Skeletal muscle cell (primary cell): ENCODE measurements at regions not wholly inside any gene's neighbourhood (a gene's known extent, or its start where the extent isn't known, plus 50 kb on each side); places are given as distances from the start of the nearest gene placed in this dataset.
"Not testable (repeated sequence)": the region's sequence is repeated elsewhere in the genome, so short reads cannot be mapped to it uniquely, and the experiment has no call there.

Source experiments
- DNase-seq: peaks from one replicate; pipeline ENCODE4 v3.0.0-alpha.2; 2010; ENCODE audit warnings: low read depth
- H3K4me3 ChIP-seq: 2 replicates; pipeline ENCODE4 v1.5.1; 2011; ENCODE audit warnings: low read depth, mild to moderate bottlenecking, control low read depth, low read length, moderate library complexity

- no peak for DNase-seq
Measured at GRCh38 chr3:106514431-106514830, 645.6 kb upstream of the CBLB start.

DNA sequence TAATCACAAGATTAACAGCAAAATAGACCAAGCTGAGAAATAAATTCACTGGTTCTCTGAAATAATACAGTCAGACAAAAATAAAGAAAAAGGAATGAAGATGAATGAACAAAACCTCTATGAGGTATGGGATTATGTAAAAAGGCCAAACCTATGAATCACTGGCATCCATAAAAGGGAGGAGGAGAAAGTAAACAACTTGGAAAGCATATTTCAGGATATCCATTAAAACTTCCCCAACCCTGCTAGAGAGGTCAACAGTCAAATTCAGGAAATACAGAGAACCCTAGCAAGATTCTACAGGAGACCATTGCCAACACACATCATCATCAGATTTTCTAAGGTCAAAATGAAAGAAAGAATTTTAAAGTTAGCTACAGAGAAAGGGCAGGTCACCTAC, 649.7 kb upstream of the CBLB start:
- H3K4me3 ChIP-seq: no peak overlapping the region
- peak; percentile 12 for DNase-seq

More at GRCh38 chr3:106514431-106514830, 645.6 kb upstream of the CBLB start:
- H3K4me3 ChIP-seq: no peak overlapping the region

- no peak overlapping the region for H3K4me3 ChIP-seq
- DNase-seq: no peak
Measured at GRCh38 chr3:106522397-106522796, 653.6 kb upstream of the CBLB start.

DNA sequence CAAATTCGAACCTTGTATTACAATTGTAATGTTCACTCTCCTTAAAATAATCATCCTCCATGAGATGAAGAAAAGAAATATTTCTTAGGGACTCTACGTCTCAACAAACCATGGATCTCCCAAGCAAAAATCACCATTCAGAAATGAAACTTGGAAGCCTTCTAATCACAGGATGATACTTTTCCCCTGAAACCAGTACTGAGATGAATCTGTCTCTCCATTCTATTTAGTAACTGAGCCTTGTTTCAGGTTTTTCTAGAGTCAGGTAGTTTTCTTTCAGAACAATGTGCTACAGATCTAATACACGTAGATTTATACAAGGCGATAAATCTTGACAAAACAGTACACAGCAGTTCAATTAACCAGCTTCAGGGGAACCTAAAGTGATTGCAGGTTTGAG, 660.1 kb upstream of the CBLB start:
- no peak for DNase-seq

DNA sequence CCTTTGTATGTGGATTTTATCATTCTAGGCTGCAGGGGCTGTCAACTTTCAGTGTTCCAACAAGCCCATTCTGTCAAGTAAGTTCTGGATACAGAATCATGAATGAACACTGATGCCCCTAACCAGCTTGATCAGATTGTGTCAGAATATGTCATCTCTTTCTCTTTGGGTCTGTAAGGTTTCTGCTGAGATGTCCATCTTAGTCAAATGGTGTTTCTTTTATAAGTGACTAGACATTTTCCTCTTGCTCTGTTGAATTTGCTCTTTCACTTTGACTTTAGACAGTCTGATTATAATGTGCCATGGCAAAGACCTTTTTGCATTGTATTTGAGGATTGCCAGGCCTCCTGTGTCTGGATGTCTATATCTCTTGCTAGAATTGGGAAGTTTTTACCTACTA, 660.9 kb upstream of the CBLB start:
- DNase-seq: no peak
- H3K4me3 ChIP-seq: no peak overlapping the region

More for the DNA sequence above, 660.1 kb upstream of the CBLB start:
- no peak overlapping the region for H3K4me3 ChIP-seq

GRCh38 chr3:106530367-106530766, 661.6 kb upstream of the CBLB start:
- no peak for DNase-seq
- H3K4me3 ChIP-seq: no peak overlapping the region

DNA sequence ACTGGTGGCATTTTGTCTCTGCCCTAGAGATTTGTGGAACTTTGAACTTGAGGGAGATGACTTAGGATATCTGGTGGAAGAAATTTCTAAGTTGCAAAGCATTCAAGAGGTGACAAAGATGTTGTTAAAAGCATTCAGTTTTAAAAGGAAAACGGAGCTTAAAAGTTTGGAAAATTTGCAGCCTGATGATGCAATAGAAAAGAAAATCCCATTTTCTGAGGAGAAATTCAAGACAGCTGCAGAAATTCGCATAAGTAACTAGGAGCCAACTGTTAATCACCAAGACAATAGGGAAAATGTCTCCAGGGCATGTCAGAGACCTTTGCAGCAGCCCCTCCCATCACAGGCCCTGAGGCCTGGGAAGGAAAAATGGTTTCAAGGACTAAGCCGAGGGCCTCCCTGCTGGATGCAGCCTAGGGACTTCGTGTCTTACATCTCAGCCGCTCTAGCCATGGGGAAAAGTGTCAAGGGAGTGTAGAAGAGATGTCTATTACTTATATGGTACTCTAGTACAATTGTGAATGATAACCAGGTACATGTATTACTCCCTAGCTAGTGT, 663.0 kb upstream of the CBLB start:
- H3K4me3 ChIP-seq, DNase-seq: not testable (repeated sequence)

DNA sequence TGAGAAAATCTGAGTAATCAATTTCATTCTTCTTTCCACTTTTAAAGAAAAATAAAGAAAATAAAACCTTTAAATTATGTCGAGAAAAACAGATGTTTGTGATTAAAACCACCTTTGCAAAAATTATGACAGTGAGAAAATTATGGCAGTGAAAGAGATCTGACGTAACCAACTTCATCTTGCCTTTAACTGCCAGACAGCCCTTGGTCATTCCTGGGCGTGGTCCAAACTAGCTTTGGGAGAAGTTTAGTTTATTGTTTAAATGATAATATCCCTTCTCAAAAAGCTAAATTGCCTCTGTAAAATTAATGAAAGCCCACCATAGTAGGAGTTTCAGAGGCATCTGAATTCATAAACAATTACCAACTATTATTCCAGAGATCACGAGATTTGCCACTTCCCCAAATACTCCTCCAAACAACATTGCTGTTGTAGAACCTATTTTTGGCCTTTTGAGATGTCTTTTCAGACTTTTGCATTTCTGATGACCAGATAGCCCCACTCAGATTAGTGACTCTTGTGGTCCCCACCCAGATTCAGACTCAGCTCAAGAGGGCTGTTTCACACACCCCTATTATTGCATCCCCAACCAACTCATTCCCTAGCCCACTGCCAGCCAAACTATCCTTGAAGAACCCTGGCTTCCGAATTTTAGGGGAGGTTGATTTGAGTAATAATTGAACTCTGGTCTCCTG, 664.4 kb upstream of the CBLB start:
- no peak for DNase-seq

GRCh38 chr3:106533788-106534160, 665.0 kb upstream of the CBLB start:
- no peak for DNase-seq

More for the DNA sequence above, 664.4 kb upstream of the CBLB start:
- no peak overlapping the region for H3K4me3 ChIP-seq

GRCh38 chr3:106534206-106534605, 665.4 kb upstream of the CBLB start:
- no peak overlapping the region for H3K4me3 ChIP-seq
- DNase-seq: no peak

More at GRCh38 chr3:106533788-106534160, 665.0 kb upstream of the CBLB start:
- no peak overlapping the region for H3K4me3 ChIP-seq

DNA sequence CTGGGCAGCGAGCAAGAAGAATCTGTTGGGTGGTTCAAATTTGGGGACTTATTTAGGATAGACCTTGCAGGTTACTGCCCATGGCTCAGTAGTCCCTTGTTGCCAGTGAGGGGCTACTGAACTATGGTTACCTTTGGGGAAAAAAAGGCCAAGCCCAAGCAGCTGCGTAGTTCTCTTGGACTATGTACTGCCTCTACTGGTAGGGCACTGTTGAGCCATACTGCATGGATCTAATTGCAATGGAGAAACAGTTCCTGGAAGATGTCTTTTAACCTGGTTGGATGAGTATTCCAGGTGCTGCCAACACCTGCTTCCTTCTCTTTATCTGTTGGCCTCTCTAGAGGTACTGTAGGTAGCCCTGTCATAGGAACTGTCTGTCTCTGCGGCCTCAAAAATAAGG, 671.9 kb upstream of the CBLB start:
- H3K4me3 ChIP-seq: no peak overlapping the region
- DNase-seq: no peak

- DNase-seq: no peak
Measured at GRCh38 chr3:106542101-106542769, 673.4 kb upstream of the CBLB start.

DNA sequence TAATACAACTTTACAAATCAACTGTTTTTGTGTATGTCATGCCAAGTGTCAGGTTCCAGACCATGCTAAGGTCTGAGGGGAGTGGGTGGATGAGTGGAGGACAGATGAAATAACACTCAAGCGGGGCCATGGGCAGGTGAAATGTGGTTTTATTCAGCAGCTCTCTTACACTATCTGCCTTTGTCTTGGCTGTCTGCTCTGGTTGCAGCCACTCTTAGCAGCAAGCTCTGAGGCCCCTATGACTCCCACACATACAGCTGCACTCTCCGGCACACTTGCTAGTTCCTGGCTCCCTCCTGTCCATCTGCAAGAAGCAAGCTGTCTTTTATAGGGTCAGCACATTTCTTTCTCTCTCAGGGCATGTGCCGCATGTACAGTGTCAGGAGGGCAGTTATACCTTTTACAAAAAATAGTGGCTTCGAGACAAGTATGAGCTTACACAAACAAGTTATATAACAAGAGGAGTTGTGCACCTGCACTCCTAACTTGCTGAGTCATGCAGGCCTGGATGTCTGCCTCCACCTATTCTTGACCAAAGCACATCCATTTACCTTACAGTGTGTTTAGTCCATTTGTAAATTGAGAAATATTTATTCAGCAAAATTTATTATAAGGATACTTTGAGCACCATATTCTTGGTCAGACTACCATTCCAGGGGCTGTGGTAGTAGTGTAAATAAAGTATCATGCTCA, 683.7 kb upstream of the CBLB start:
- H3K4me3 ChIP-seq: no peak overlapping the region
- peak; percentile 27 for DNase-seq

More at GRCh38 chr3:106542101-106542769, 673.4 kb upstream of the CBLB start:
- H3K4me3 ChIP-seq: no peak overlapping the region

GRCh38 chr3:106560451-106560966, 691.7 kb upstream of the CBLB start:
- H3K4me3 ChIP-seq: no peak overlapping the region
- peak; percentile 69 for DNase-seq

GRCh38 chr3:106566277-106566676, 697.5 kb upstream of the CBLB start:
- no peak for DNase-seq
- no peak overlapping the region for H3K4me3 ChIP-seq

GRCh38 chr3:106570426-106570825, 701.6 kb upstream of the CBLB start:
- no peak for DNase-seq
- H3K4me3 ChIP-seq: no peak overlapping the region

GRCh38 chr3:106573605-106574004, 704.8 kb upstream of the CBLB start:
- no peak overlapping the region for H3K4me3 ChIP-seq
- DNase-seq: no peak

DNA sequence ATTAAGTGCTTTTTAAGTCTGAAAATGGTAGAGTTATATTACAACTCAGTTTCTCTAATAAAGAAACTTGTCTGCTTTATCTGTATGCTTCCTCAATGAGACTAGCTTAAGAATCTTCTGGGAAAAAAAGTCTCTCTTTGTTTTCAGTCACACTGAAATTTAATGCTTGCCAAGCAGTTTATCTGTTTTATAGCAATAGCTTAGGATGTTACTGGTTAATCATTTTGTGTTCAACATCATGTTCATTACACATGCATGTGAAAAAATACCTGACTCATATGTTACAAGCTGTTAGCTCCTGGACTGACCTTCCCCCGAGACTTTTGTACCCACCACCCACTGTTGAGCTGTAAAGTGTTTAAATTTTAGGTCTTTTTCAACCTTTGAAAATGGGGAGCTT, 706.2 kb upstream of the CBLB start:
- no peak overlapping the region for H3K4me3 ChIP-seq
- no peak for DNase-seq

- DNase-seq: no peak
- no peak overlapping the region for H3K4me3 ChIP-seq
Measured at GRCh38 chr3:106577241-106577640, 708.4 kb upstream of the CBLB start.

DNA sequence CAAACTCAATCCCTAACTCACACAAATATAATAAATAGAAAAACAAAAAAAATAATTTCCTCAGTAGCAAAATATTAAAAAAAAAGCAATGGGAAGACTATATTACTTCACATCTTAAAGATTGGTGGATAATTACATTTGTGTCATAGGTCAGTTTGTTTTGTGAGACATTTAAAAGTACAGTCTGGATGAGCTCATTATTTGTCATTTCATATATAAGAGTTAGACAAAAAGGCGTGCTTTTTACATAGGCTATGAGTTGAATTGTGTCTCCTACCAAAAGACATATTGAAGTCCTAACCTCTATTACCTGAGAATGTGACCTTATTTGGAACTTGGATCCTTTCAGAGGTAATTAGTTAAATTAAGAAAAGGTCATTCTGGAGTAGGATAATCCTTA, 710.1 kb upstream of the CBLB start:
- DNase-seq: no peak
- H3K4me3 ChIP-seq: no peak overlapping the region
